CD14-positive monocyte (primary cell): ENCODE measurements at regions not wholly inside any gene's neighbourhood (a gene's known extent, or its start where the extent isn't known, plus 50 kb on each side); places are given as distances from the start of the nearest gene placed in this dataset.
A peak's percentile ranks its signal among the peaks of the same experiment; 100 is the strongest.

Experiments
- DNase-seq, 3 donors: peaks; one replicate each; pipeline ENCODE4 v3.0.0-alpha.2; 2011 to 2022
- H2AFZ ChIP-seq: 2 replicates; pipeline ENCODE4 v1.6.0; 2012; ENCODE audit warnings: mild to moderate bottlenecking, low read depth, low read length, inconsistent platforms; ENCODE audit not compliant: insufficient read depth, poor library complexity, severe bottlenecking
- H3K27ac ChIP-seq, 2 donors: 1 replicate in 1 of 2; 2 replicates in 1 of 2; pipeline ENCODE4 v1.5.1; 2012 to 2013; ENCODE audit warnings: low read length in 2 of 2, control low read depth in 1 of 2, inconsistent platforms in 1 of 2, low read depth in 1 of 2, mild to moderate bottlenecking in 1 of 2
- H3K27me3 ChIP-seq, 2 donors: one replicate each; pipeline versions ENCODE4 v1.6.0 to v1.6.1; 2011 to 2013; ENCODE audit warnings: low read length in 2 of 2; ENCODE audit not compliant: control insufficient read depth in 2 of 2, insufficient read depth in 2 of 2
- H3K36me3 ChIP-seq, 2 donors: replicated peaks in 1 of 2; 1 replicate in 1 of 2; 2 replicates in 1 of 2; pipeline versions ENCODE4 v1.5.1 to v1.6.1; 2012 to 2013; ENCODE audit warnings: low read length in 2 of 2, control low read depth in 1 of 2, inconsistent platforms in 1 of 2, mild to moderate bottlenecking in 1 of 2; ENCODE audit not compliant: insufficient read depth in 2 of 2, control insufficient read depth in 1 of 2
- H3K4me1 ChIP-seq, 2 donors: 1 replicate in 1 of 2; 2 replicates in 1 of 2; pipeline versions ENCODE4 v1.5.1 to v1.6.1; 2012 to 2013; ENCODE audit warnings: low read length in 2 of 2, control low read depth in 1 of 2, inconsistent platforms in 1 of 2, mild to moderate bottlenecking in 1 of 2, moderate library complexity in 1 of 2; ENCODE audit not compliant: insufficient read depth in 2 of 2, control insufficient read depth in 1 of 2
- H3K4me2 ChIP-seq: replicated peaks from 2 replicates; pipeline ENCODE3; 2012; ENCODE audit warnings: low read length, moderate library complexity, mild to moderate bottlenecking; ENCODE audit not compliant: poor library complexity, severe bottlenecking; ENCODE audit errors: extremely low read depth
- H3K4me3 ChIP-seq, 3 experiments: fragments of 200-600 bp in 1 of 3; sonication (generic) in 1 of 3; replicated peaks in 1 of 3; 1 replicate in 2 of 3; 2 replicates in 1 of 3; pipeline ENCODE4 v1.5.1; 2011 to 2013; ENCODE audit warnings: low read length in 3 of 3, mild to moderate bottlenecking in 3 of 3, control low read depth in 2 of 3, low read depth in 2 of 3, inconsistent platforms in 1 of 3, moderate library complexity in 1 of 3
- H3K79me2 ChIP-seq: 2 replicates; pipeline ENCODE4 v1.6.0; 2012; ENCODE audit warnings: mild to moderate bottlenecking, control low read depth, inconsistent platforms, low read length, moderate library complexity; ENCODE audit not compliant: insufficient read depth
- H3K9ac ChIP-seq: 2 replicates; pipeline ENCODE4 v1.6.0; 2017; ENCODE audit warnings: low read length, mild to moderate bottlenecking; ENCODE audit not compliant: insufficient read depth, poor library complexity, severe bottlenecking
- H3K9me3 ChIP-seq, 2 donors: replicated peaks in 1 of 2; 1 replicate in 1 of 2; 2 replicates in 1 of 2; pipeline versions ENCODE4 v1.5.1 to v1.6.1; 2012 to 2013; ENCODE audit warnings: low read length in 2 of 2, control low read depth in 1 of 2; ENCODE audit not compliant: control insufficient read depth in 1 of 2, insufficient read depth in 1 of 2
- H4K20me1 ChIP-seq: 2 replicates; pipeline ENCODE4 v1.6.0; 2012; ENCODE audit warnings: mild to moderate bottlenecking, low read length, control low read depth, moderate library complexity; ENCODE audit not compliant: insufficient read depth
- H3K27ac Mint-ChIP-seq, 7 donors: one replicate each; pipeline ENCODE4 v1.8.0; 2020; ENCODE audit warnings: mild to moderate bottlenecking in 7 of 7, mixed read lengths in 7 of 7, moderate library complexity in 6 of 7, inconsistent platforms in 2 of 7
- H3K27me3 Mint-ChIP-seq, 3 donors: one replicate each; pipeline ENCODE4 v1.8.0; 2021 to 2022; ENCODE audit warnings: low read depth in 3 of 3, mild to moderate bottlenecking in 3 of 3, mixed read lengths in 3 of 3, moderate library complexity in 3 of 3, inconsistent platforms in 1 of 3
- H3K36me3 Mint-ChIP-seq, 2 donors: one replicate each; pipeline ENCODE4 v1.8.0; 2020; ENCODE audit warnings: mixed read lengths in 2 of 2, inconsistent platforms in 1 of 2, mild to moderate bottlenecking in 1 of 2
- H3K4me1 Mint-ChIP-seq: one replicate; pipeline ENCODE4 v1.8.0; 2020; ENCODE audit warnings: mild to moderate bottlenecking, mixed read lengths
- H3K4me3 Mint-ChIP-seq, 2 donors: one replicate each; pipeline ENCODE4 v1.8.0; 2020; ENCODE audit warnings: mild to moderate bottlenecking in 2 of 2, mixed read lengths in 2 of 2, moderate library complexity in 1 of 2
- H3K9me3 Mint-ChIP-seq, 7 donors: one replicate each; pipeline ENCODE4 v1.8.0; 2020 to 2022; ENCODE audit warnings: mixed read lengths in 7 of 7, mild to moderate bottlenecking in 6 of 7, moderate library complexity in 6 of 7, inconsistent platforms in 2 of 7
- WGBS: methylation state at CpG from one replicate; pipeline ENCODE4 v1.1.5; 2013; ENCODE audit warnings: missing lambda C conversion rate; ENCODE audit not compliant: insufficient coverage; 5-methylcytosine and 5-hydroxymethylcytosine counted together
- intact Hi-C, 2 donors: fragments of 100-400 bp; cut with micrococcal nuclease; formaldehyde crosslinking; loops; one replicate each; pipeline versions ENCODE4 v1.15.0 to v1.15.1; 2023
- TF ChIP-seq, protein P1 (sequence below): fragments of 200-600 bp; IDR thresholded peaks from one replicate; pipeline ENCODE4 v1.8.0; 2022; ENCODE audit warnings: antibody characterized with exemption, mild to moderate bottlenecking

DNA sequence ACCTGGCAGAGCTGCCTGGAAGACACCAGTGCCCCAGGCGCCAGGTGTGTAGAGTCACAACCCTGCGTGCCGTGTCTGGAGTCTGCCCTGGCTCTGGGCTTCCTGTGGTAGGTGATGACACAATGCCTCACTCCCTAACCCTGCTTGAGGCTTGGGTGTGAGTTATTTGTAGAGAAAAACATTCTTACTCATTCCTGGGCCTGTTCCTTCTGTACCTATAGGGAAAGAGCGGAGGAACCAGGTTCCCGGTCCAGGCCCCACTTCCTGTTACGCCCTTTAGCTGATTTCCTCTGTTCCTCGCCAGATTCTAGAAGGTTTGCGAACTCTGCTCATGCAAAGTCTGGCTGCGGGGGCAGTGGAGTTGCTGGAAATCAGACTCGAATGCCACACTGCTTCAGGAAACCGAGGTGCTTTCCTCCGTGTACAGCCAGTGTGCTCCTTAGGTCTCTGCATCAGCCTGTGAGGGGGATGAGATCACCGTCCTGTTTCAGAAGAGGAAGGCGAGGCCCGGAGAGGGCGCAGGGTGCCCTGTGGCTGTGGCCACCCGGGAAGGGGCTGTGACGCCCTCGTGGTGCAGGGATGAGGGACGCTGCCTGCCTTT is 67.1 kb upstream of the DUSP22 start:
- Histone ChIP-seq H3K4me3 (peak overlapping the region in 1 of 3 experiments; percentile 55), H3K9me3 (no peaks in the 10 kb centered on the region), H3K27me3 (no peaks in the 10 kb centered on the region), H3K79me2 (no peaks in the 10 kb centered on the region), H3K36me3 (no peaks in the 10 kb centered on the region), H4K20me1 (no peaks in the 10 kb centered on the region), H3K4me2 (peak overlapping the region; percentile 62), H3K4me1 (peaks cover 31 to 39% of the 10 kb centered on the region in 2 donors), H2AFZ (peak overlapping the region; percentile 49), H3K9ac (peak overlapping the region; percentile 26), H3K27ac (peak overlapping the region; percentile 4 to 58)
- TF ChIP-seq, protein P1, sequence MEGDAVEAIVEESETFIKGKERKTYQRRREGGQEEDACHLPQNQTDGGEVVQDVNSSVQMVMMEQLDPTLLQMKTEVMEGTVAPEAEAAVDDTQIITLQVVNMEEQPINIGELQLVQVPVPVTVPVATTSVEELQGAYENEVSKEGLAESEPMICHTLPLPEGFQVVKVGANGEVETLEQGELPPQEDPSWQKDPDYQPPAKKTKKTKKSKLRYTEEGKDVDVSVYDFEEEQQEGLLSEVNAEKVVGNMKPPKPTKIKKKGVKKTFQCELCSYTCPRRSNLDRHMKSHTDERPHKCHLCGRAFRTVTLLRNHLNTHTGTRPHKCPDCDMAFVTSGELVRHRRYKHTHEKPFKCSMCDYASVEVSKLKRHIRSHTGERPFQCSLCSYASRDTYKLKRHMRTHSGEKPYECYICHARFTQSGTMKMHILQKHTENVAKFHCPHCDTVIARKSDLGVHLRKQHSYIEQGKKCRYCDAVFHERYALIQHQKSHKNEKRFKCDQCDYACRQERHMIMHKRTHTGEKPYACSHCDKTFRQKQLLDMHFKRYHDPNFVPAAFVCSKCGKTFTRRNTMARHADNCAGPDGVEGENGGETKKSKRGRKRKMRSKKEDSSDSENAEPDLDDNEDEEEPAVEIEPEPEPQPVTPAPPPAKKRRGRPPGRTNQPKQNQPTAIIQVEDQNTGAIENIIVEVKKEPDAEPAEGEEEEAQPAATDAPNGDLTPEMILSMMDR: no peak
- Mint-ChIP-seq H3K4me1 (peaks cover 39% of the 10 kb centered on the region), H3K27ac (peak overlapping the region in 6 of 7 donors; percentile 15 to 90 (median 77)), H3K4me3 (peak overlapping the region; percentile 68 to 91), H3K27me3 (peaks cover 1 to 10% (median 6%) of the 10 kb centered on the region in 3 donors), H3K9me3 (peaks cover 0 to 12% (median 0%) of the 10 kb centered on the region in 7 donors), H3K36me3 (no peaks in the 10 kb centered on the region)
- peak; percentile 61 to 87 (median 76) for DNase-seq
- intact Hi-C loops: no loop called here
- WGBS: 0% methylated on average over 14 of the region's 20 CpGs

DNA sequence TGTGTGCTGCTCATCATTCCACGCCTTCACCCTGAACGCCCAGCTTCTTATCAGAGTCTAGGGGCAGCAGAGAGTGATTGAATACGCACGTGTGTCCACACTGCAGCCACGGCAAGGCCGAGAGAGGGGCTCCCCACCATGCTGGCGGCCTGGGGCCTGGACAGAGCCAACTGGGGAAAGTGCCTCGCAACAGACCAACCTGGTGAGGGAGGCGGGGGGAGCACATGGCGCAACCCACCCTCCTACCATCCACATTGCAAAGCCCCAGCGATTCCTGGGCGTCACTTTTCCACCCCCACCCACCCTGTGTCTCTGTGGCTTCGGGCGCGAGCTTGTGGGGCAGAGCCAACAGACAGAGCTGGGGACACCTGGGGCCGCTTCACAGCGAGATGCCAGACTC is 66.4 kb upstream of the DUSP22 start:
- Histone ChIP-seq H3K9me3 (no peaks in the 10 kb centered on the region), H3K4me3 (peak overlapping the region in 1 of 3 experiments; percentile 55), H3K27me3 (no peaks in the 10 kb centered on the region), H3K79me2 (no peaks in the 10 kb centered on the region), H2AFZ (peak overlapping the region; percentile 49), H3K4me1 (peaks cover 25 to 32% of the 10 kb centered on the region in 2 donors), H4K20me1 (no peaks in the 10 kb centered on the region), H3K4me2 (peak overlapping the region; percentile 62), H3K27ac (no peak overlapping the region), H3K36me3 (no peaks in the 10 kb centered on the region), H3K9ac (peak overlapping the region; percentile 26)
- Mint-ChIP-seq H3K27me3 (peaks cover 1 to 10% (median 6%) of the 10 kb centered on the region in 3 donors), H3K9me3 (peaks cover 0 to 12% (median 0%) of the 10 kb centered on the region in 7 donors), H3K4me3 (no peak overlapping the region), H3K4me1 (peaks cover 32% of the 10 kb centered on the region), H3K36me3 (no peaks in the 10 kb centered on the region), H3K27ac (peak overlapping the region in 1 of 7 donors; percentile 64)
- no peak for DNase-seq
- WGBS: 87% methylated on average over 12 of the region's 17 CpGs
- TF ChIP-seq, protein P1: no peak
- intact Hi-C loops: no loop called here
